A549 (cell line): ENCODE measurements at regions not wholly inside any gene's neighbourhood (a gene's known extent, or its start where the extent isn't known, plus 50 kb on each side); places are given as distances from the start of the nearest gene placed in this dataset.

Experiments used
- ATAC-seq, 2 experiments: fragments of 200-7000 bp in 1 of 2; fragments of >200 bp in 1 of 2; cut with Nextera tagmentation in 1 of 2; cut with Tn5 transposase in 1 of 2; 3 replicates each; pipeline versions ENCODE4 v1.8.0 to v1.9.1; 2018 to 2020; ENCODE audit warnings: mild to moderate bottlenecking in 1 of 2, moderate library complexity in 1 of 2
- CTCF ChIA-PET: fragments of 300-600 bp; sonication (Branson Sonifier 250); formaldehyde crosslinking; extraction: SDS; loops from one replicate; lab custom pipeline; 2021; ENCODE audit warnings: antibody characterized with exemption, inconsistent platforms; lab: Yijun Ruan, JAX
- POLR2A ChIA-PET: fragments of 350-600 bp; formaldehyde crosslinking; extraction: SDS; loops from one replicate; lab custom pipeline; 2021; ENCODE audit warnings: antibody characterized with exemption, inconsistent platforms; lab: Yijun Ruan, JAX
- DNase-seq, 2 experiments: peaks; one replicate each; pipeline versions ENCODE4 v3.0.0 to v3.0.0-alpha.2; 2011 to 2016; ENCODE audit warnings: low read depth in 1 of 2, low spot score in 1 of 2
- FAIRE-seq: peaks from 2 replicates; lab custom pipeline; 2011; peaks lifted over from hg19 to GRCh38; lab: Jason Lieb, UNC
- H3K27ac ChIP-seq, 2 experiments: fragments of >200 bp; sonication (Bioruptor Twin); formaldehyde crosslinking; 3 replicates each; pipeline ENCODE4 v1.5.1; 2016 to 2017
- H3K4me1 ChIP-seq: fragments of >200 bp; sonication (Bioruptor Twin); formaldehyde crosslinking; 3 replicates; pipeline ENCODE4 v1.6.1; 2016
- H3K4me2 ChIP-seq: fragments of >200 bp; sonication (Bioruptor Twin); formaldehyde crosslinking; 3 replicates; pipeline ENCODE4 v1.6.1; 2016
- H3K4me3 ChIP-seq: fragments of >200 bp; sonication (Bioruptor Twin); formaldehyde crosslinking; 3 replicates; pipeline ENCODE4 v1.5.1; 2016
- H3K9me3 ChIP-seq: fragments of >200 bp; sonication (Bioruptor Twin); formaldehyde crosslinking; 3 replicates; pipeline ENCODE4 v1.6.1; 2016
- BHLHE40 ChIP-seq: IDR thresholded peaks from 2 replicates; pipeline ENCODE4 v1.6.1; 2012; ENCODE audit warnings: low read depth, low read length, inconsistent platforms
- CBX2 ChIP-seq: fragments of 200-600 bp; sonication (generic); IDR thresholded peaks from 2 replicates; pipeline ENCODE4 v1.6.1; 2016; ENCODE audit warnings: low read depth, mild to moderate bottlenecking, borderline replicate concordance
- CBX8 ChIP-seq: fragments of 200-600 bp; sonication (generic); IDR thresholded peaks from 2 replicates; pipeline ENCODE4 v1.6.1; 2016
- CEBPB ChIP-seq, 2 experiments: fragments of >200 bp in 1 of 2; sonication (Bioruptor Twin) in 1 of 2; formaldehyde crosslinking in 1 of 2; IDR thresholded peaks; 2 replicates each; pipeline ENCODE4 v1.6.1; 2012 to 2016
- CHD2 ChIP-seq: fragments of 150-350 bp; IDR thresholded peaks from 2 replicates; pipeline ENCODE4 v1.6.1; 2014; ENCODE audit warnings: low read length; ENCODE audit not compliant: partially characterized antibody
- CHD4 ChIP-seq: fragments of 200-600 bp; sonication (generic); IDR thresholded peaks from 2 replicates; pipeline ENCODE4 v1.6.1; 2016; ENCODE audit warnings: antibody characterized with exemption, mild to moderate bottlenecking, borderline replicate concordance
- EHF ChIP-seq: fragments of 250-450 bp; sonication (Bioruptor Pico); IDR thresholded peaks from 2 replicates; pipeline ENCODE4 v1.5.0; 2020; ENCODE audit warnings: mild to moderate bottlenecking
- EHMT2 ChIP-seq: fragments of 200-600 bp; sonication (generic); IDR thresholded peaks from 2 replicates; pipeline ENCODE4 v1.6.1; 2016; ENCODE audit warnings: antibody characterized with exemption, low read depth, mild to moderate bottlenecking, moderate library complexity
- ESRRA ChIP-seq: fragments of 150-350 bp; IDR thresholded peaks from 2 replicates; pipeline ENCODE4 v1.6.1; 2014; ENCODE audit warnings: mild to moderate bottlenecking, low read length, borderline replicate concordance
- FOSB ChIP-seq: fragments of 250-450 bp; sonication (Bioruptor Pico); IDR thresholded peaks from 2 replicates; pipeline ENCODE4 v1.5.0; 2020; ENCODE audit warnings: mild to moderate bottlenecking, moderate library complexity
- GATA3 ChIP-seq: IDR thresholded peaks from 2 replicates; pipeline ENCODE4 v1.6.1; 2012; ENCODE audit warnings: borderline replicate concordance
- HDAC2 ChIP-seq: fragments of 200-600 bp; sonication (generic); IDR thresholded peaks from 2 replicates; pipeline ENCODE4 v1.6.1; 2016
- HOXA7 ChIP-seq: fragments of 250-450 bp; sonication (Bioruptor Pico); IDR thresholded peaks from 2 replicates; pipeline ENCODE4 v1.5.0; 2020; ENCODE audit warnings: mild to moderate bottlenecking, moderate library complexity
- HOXB5 ChIP-seq: fragments of 250-450 bp; sonication (Bioruptor Pico); IDR thresholded peaks from 2 replicates; pipeline ENCODE4 v1.5.0; 2020; ENCODE audit warnings: mild to moderate bottlenecking, moderate library complexity
- JUN ChIP-seq, 2 experiments: fragments of >200 bp; sonication (Bioruptor Twin); formaldehyde crosslinking; IDR thresholded peaks; 2 replicates in 1 of 2; 3 replicates in 1 of 2; pipeline ENCODE4 v1.6.1; 2016 to 2017
- JUNB ChIP-seq: fragments of >200 bp; sonication (Bioruptor Twin); formaldehyde crosslinking; IDR thresholded peaks from 2 replicates; pipeline ENCODE4 v1.6.1; 2016
- KDM1A ChIP-seq: fragments of 200-600 bp; sonication (generic); IDR thresholded peaks from 2 replicates; pipeline ENCODE4 v1.6.1; 2016; ENCODE audit warnings: low read depth, mild to moderate bottlenecking
- MAZ ChIP-seq: fragments of 150-350 bp; IDR thresholded peaks from 2 replicates; pipeline ENCODE4 v1.6.1; 2014; ENCODE audit warnings: antibody characterized with exemption, low read depth, low read length, borderline replicate concordance
- MYC ChIP-seq: IDR thresholded peaks from 2 replicates; pipeline ENCODE4 v1.6.1; 2012; ENCODE audit warnings: mild to moderate bottlenecking, inconsistent platforms, low read length, improper control_type of control experiment, borderline replicate concordance
- NPAS2 ChIP-seq: fragments of 250-450 bp; sonication (Bioruptor Pico); IDR thresholded peaks from 2 replicates; pipeline ENCODE4 v1.8.0; 2022; ENCODE audit warnings: mild to moderate bottlenecking, moderate library complexity, borderline replicate concordance
- PHF8 ChIP-seq: fragments of 200-600 bp; sonication (generic); IDR thresholded peaks from 2 replicates; pipeline ENCODE4 v1.6.1; 2016; ENCODE audit warnings: low read depth, mild to moderate bottlenecking, antibody characterized with exemption, moderate library complexity, borderline replicate concordance
- POLR2A ChIP-seq: IDR thresholded peaks from 2 replicates; pipeline ENCODE4 v1.6.1; 2012; ENCODE audit warnings: mild to moderate bottlenecking, low read length
- RAD21 ChIP-seq, 2 experiments: fragments of >200 bp in 1 of 2; sonication (Bioruptor Twin) in 1 of 2; formaldehyde crosslinking in 1 of 2; IDR thresholded peaks in 1 of 2; conservative IDR thresholded peaks in 1 of 2; 2 replicates in 1 of 2; 3 replicates in 1 of 2; pipeline ENCODE4 v1.6.1; 2012 to 2018; ENCODE audit warnings: inconsistent platforms in 1 of 2
- RCOR1 ChIP-seq: fragments of 150-350 bp; IDR thresholded peaks from 2 replicates; pipeline ENCODE4 v1.6.1; 2014; ENCODE audit warnings: antibody characterized with exemption, low read length, low read depth
- RFX5 ChIP-seq: fragments of 450-650 bp; IDR thresholded peaks from 2 replicates; pipeline ENCODE4 v1.7.1; 2014; ENCODE audit warnings: antibody characterized with exemption, mild to moderate bottlenecking, moderate library complexity
- TP53 ChIP-seq: fragments of 250-450 bp; sonication (Bioruptor Pico); IDR thresholded peaks from 2 replicates; pipeline ENCODE4 v1.5.0; 2021; ENCODE audit warnings: mild to moderate bottlenecking, moderate library complexity
- ZC3H11A ChIP-seq: fragments of 450-650 bp; IDR thresholded peaks from 2 replicates; pipeline ENCODE4 v1.6.1; 2014; ENCODE audit warnings: antibody characterized with exemption, mild to moderate bottlenecking
- ZFP36 ChIP-seq: fragments of 450-650 bp; IDR thresholded peaks from 2 replicates; pipeline ENCODE4 v1.6.1; 2014; ENCODE audit warnings: borderline replicate concordance; ENCODE audit not compliant: partially characterized antibody
- TF ChIP-seq, protein P1 (sequence below): IDR thresholded peaks from 2 replicates; pipeline ENCODE4 v1.6.1; 2012; ENCODE audit warnings: low read depth, borderline replicate concordance
- TF ChIP-seq, protein P2 (sequence below): IDR thresholded peaks from 2 replicates; pipeline ENCODE4 v1.6.1; 2012
- TF ChIP-seq, protein P3 (sequence below): IDR thresholded peaks from 2 replicates; pipeline ENCODE4 v1.6.1; 2012

DNA sequence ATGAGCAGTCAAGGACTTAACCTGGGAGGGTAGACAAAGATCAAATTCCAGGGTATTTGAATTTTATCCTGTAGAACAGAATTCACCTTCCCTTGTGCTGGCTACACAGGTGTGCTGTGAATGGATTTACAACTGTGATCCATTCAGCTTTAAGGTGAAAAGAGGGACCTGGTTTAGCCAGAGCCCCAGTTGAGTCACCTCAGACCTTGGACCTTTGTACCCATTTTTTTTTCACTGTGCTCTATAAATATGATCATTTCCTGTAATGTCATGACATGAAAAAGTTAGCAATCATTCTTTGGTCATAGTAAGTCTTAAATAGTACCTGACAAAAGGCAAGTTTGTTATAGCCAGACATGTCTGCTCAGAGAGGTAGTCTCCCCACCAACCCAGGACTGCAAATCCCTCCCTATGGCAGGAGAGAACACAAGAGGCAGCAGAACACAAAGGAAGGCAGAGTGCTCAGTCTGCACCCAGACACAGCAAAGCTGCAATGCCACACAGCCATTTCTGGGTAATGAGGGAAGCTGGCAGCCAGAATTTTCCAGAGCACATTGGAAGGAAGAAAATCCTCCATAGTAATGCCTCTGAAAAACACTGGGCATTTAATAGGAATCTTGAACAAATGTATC, 77.9 kb downstream of the CXXC4 start:
- FAIRE-seq = no peak
- no peak for ATAC-seq
- no peak overlapping the region for H3K4me3 ChIP-seq

GRCh38 chr4:104413487-104413886, 81.2 kb downstream of the CXXC4 start:
- H3K4me2 ChIP-seq = no peak overlapping the region
- no peak overlapping the region for H3K4me3 ChIP-seq
- ATAC-seq (no peak), DNase-seq (no peak), FAIRE-seq (no peak)
- no peaks in the 10 kb centered on the region for H3K4me1 ChIP-seq
- no peaks in the 10 kb centered on the region for H3K9me3 ChIP-seq
- ChIA-PET POLR2A (no interaction called here), CTCF (interaction anchor here (1.0 kb wide), 1 partner anchor 43 kb away, joined by 3 read pairs; no protein-coding TSS in a partner anchor)
- H3K27ac ChIP-seq = no peak overlapping the region
- no peak for TF ChIP-seq KDM1A
- no peak for TF ChIP-seq BHLHE40
- TF ChIP-seq, protein P1, sequence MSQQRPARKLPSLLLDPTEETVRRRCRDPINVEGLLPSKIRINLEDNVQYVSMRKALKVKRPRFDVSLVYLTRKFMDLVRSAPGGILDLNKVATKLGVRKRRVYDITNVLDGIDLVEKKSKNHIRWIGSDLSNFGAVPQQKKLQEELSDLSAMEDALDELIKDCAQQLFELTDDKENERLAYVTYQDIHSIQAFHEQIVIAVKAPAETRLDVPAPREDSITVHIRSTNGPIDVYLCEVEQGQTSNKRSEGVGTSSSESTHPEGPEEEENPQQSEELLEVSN = no peak
- no peak for TF ChIP-seq HOXB5 (CRISPR knock-in tag)
- TF ChIP-seq POLR2A = no peak
- no peak for TF ChIP-seq EHMT2
- TF ChIP-seq MAZ = no peak
- TF ChIP-seq HDAC2 = no peak
- TF ChIP-seq FOSB (CRISPR knock-in tag) = no peak
- TF ChIP-seq TP53 (CRISPR knock-in tag) = no peak
- no peak for TF ChIP-seq ZFP36
- TF ChIP-seq, protein P2, sequence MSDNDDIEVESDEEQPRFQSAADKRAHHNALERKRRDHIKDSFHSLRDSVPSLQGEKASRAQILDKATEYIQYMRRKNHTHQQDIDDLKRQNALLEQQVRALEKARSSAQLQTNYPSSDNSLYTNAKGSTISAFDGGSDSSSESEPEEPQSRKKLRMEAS = no peak
- TF ChIP-seq CEBPB (IDR thresholded peaks at IDR 0.05) = no peak
- TF ChIP-seq RCOR1 = no peak

More for the DNA sequence above, 77.9 kb downstream of the CXXC4 start:
- Histone ChIP-seq H3K4me2 (no peak overlapping the region), H3K4me1 (no peaks in the 10 kb centered on the region), H3K9me3 (no peaks in the 10 kb centered on the region), H3K27ac (no peak overlapping the region)
- DNase-seq = no peak
- ChIA-PET CTCF (interaction anchor here (0.6 kb wide), 1 partner anchor 87 kb away, joined by 3 read pairs; no protein-coding TSS in a partner anchor), POLR2A (no interaction called here)
- TF ChIP-seq GATA3 (no peak), JUN (IDR thresholded peaks at IDR 0.05) (no peak), JUNB (no peak), NPAS2 (no peak), EHF (no peak), PHF8 (no peak), EHMT2 (no peak), RFX5 (no peak)
- TF ChIP-seq, protein P2 = no peak
- TF ChIP-seq, all 56 proteins: peak for 0

GRCh38 chr4:104412344-104412743, 82.3 kb downstream of the CXXC4 start:
- no peak for ATAC-seq
- ChIA-PET POLR2A (no interaction called here), CTCF (no interaction called here)
- H3K4me3 ChIP-seq = no peak overlapping the region
- no peak for DNase-seq
- no peak for FAIRE-seq
- TF ChIP-seq, protein P3, sequence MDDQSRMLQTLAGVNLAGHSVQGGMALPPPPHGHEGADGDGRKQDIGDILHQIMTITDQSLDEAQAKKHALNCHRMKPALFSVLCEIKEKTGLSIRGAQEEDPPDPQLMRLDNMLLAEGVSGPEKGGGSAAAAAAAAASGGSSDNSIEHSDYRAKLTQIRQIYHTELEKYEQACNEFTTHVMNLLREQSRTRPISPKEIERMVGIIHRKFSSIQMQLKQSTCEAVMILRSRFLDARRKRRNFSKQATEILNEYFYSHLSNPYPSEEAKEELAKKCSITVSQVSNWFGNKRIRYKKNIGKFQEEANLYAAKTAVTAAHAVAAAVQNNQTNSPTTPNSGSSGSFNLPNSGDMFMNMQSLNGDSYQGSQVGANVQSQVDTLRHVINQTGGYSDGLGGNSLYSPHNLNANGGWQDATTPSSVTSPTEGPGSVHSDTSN = no peak
- TF ChIP-seq CBX8 = no peak
- TF ChIP-seq MYC = no peak
- TF ChIP-seq CBX2 = no peak
- no peak for TF ChIP-seq TP53 (CRISPR knock-in tag)
- TF ChIP-seq KDM1A = no peak
- TF ChIP-seq FOSB (CRISPR knock-in tag) = no peak
- TF ChIP-seq RAD21 (conservative IDR thresholded peaks at IDR 0.05 in 1 of 2, IDR thresholded peaks at IDR 0.05 in 1 of 2) = no peak
- TF ChIP-seq CHD4 = no peak
- TF ChIP-seq ZC3H11A = no peak
- TF ChIP-seq ESRRA = no peak
- TF ChIP-seq HOXA7 (CRISPR knock-in tag) = no peak
- TF ChIP-seq CHD2 = no peak
- no peak for TF ChIP-seq GATA3
- H3K27ac ChIP-seq = no peak overlapping the region
- H3K4me2 ChIP-seq = no peak overlapping the region
- H3K9me3 ChIP-seq = no peaks in the 10 kb centered on the region
- no peaks in the 10 kb centered on the region for H3K4me1 ChIP-seq
